MM.1S (cell line): ENCODE measurements at regions not wholly inside any gene's neighbourhood (a gene's known extent, or its start where the extent isn't known, plus 50 kb on each side); places are given as distances from the start of the nearest gene placed in this dataset.

Experiments used
- DNase-seq: peaks from one replicate; pipeline ENCODE4 v3.0.0-alpha.2; 2015
- H2AFZ ChIP-seq: fragments of 300-600 bp; sonication (generic); 2 replicates; pipeline ENCODE4 v1.6.0; 2016; ENCODE audit warnings: antibody characterized with exemption, low read length
- H3F3A ChIP-seq: fragments of 300-600 bp; sonication (generic); 2 replicates; pipeline ENCODE4 v1.6.1; 2016; ENCODE audit warnings: mild to moderate bottlenecking, antibody characterized with exemption, low read length, moderate library complexity, mixed read lengths; ENCODE audit not compliant: insufficient read depth
- H3K27ac ChIP-seq: fragments of 300-600 bp; sonication (generic); 2 replicates; pipeline ENCODE4 v1.5.1; 2016; ENCODE audit warnings: mild to moderate bottlenecking, low read length
- H3K27me3 ChIP-seq: fragments of 300-600 bp; sonication (generic); replicated peaks from 2 replicates; pipeline ENCODE4 v1.6.0; 2016; ENCODE audit warnings: low read length; ENCODE audit not compliant: insufficient read depth
- H3K36me3 ChIP-seq: fragments of 300-600 bp; sonication (generic); replicated peaks from 2 replicates; pipeline ENCODE4 v1.6.1; 2016; ENCODE audit warnings: mild to moderate bottlenecking, low read length, mixed read lengths; ENCODE audit not compliant: insufficient read depth
- H3K4me1 ChIP-seq: fragments of 300-600 bp; sonication (generic); 2 replicates; pipeline ENCODE4 v1.6.1; 2016; ENCODE audit warnings: low read length, mixed read lengths
- H3K4me2 ChIP-seq: fragments of 300-600 bp; sonication (generic); 2 replicates; pipeline ENCODE4 v1.6.0; 2016; ENCODE audit warnings: low read depth, low read length
- H3K4me3 ChIP-seq: fragments of 300-600 bp; sonication (generic); 2 replicates; pipeline ENCODE4 v1.5.1; 2016; ENCODE audit warnings: low read length, mixed read lengths
- H3K79me2 ChIP-seq: fragments of 300-600 bp; sonication (generic); 2 replicates; pipeline ENCODE4 v1.6.1; 2016; ENCODE audit warnings: mixed run types, low read length, mixed read lengths
- H3K9ac ChIP-seq: fragments of 300-600 bp; sonication (generic); 2 replicates; pipeline ENCODE4 v1.6.1; 2016; ENCODE audit warnings: low read length, mixed read lengths
- H3K9me2 ChIP-seq: fragments of 300-600 bp; sonication (generic); replicated peaks from 2 replicates; pipeline ENCODE4 v1.6.1; 2016; ENCODE audit warnings: mild to moderate bottlenecking, low read length, mixed read lengths; ENCODE audit not compliant: insufficient read depth
- H3K9me3 ChIP-seq: fragments of 300-600 bp; sonication (generic); replicated peaks from 2 replicates; pipeline ENCODE4 v1.6.1; 2016; ENCODE audit warnings: mild to moderate bottlenecking, low read length, mixed read lengths; ENCODE audit not compliant: insufficient read depth
- H4K20me1 ChIP-seq: fragments of 300-600 bp; sonication (generic); 2 replicates; pipeline ENCODE4 v1.6.1; 2016; ENCODE audit warnings: mild to moderate bottlenecking, low read length, moderate library complexity, mixed read lengths; ENCODE audit not compliant: insufficient read depth
- CTCF ChIP-seq: fragments of 300-600 bp; sonication (generic); IDR thresholded peaks from 2 replicates; pipeline ENCODE4 v1.5.1; 2016; ENCODE audit warnings: antibody characterized with exemption, low read length, mixed read lengths
- EZH2 ChIP-seq: fragments of 300-600 bp; sonication (generic); optimal IDR thresholded peaks from 2 replicates; pipeline ENCODE3; 2017; ENCODE audit warnings: low read depth, mild to moderate bottlenecking, antibody characterized with exemption, low read length, mixed read lengths
- EZH2phosphoT487 ChIP-seq: fragments of 300-600 bp; sonication (generic); IDR thresholded peaks from 2 replicates; pipeline ENCODE4 v1.6.1; 2018; ENCODE audit warnings: antibody characterized with exemption, low read length

GRCh38 chr14:59069163-59069854 lies 119.2 kb upstream of the DAAM1 start:
- Histone ChIP-seq H3K9me2 (no peaks in the 10 kb centered on the region), H3K27ac (no peak overlapping the region), H2AFZ (no peak overlapping the region), H3F3A (no peaks in the 10 kb centered on the region), H4K20me1 (no peaks in the 10 kb centered on the region), H3K27me3 (no peaks in the 10 kb centered on the region), H3K9ac (no peak overlapping the region), H3K4me1 (no peaks in the 10 kb centered on the region), H3K4me2 (no peak overlapping the region), H3K36me3 (no peaks in the 10 kb centered on the region), H3K4me3 (no peak overlapping the region), H3K79me2 (no peaks in the 10 kb centered on the region), H3K9me3 (no peaks in the 10 kb centered on the region)
- no peak for TF ChIP-seq EZH2
- no peak for TF ChIP-seq EZH2phosphoT487
- no peak for TF ChIP-seq CTCF
- no peak for DNase-seq

- Histone ChIP-seq H3K79me2 (no peaks in the 10 kb centered on the region), H3F3A (no peaks in the 10 kb centered on the region), H2AFZ (no peak overlapping the region), H3K4me2 (no peak overlapping the region), H3K27me3 (no peaks in the 10 kb centered on the region), H3K4me3 (no peak overlapping the region), H3K36me3 (no peaks in the 10 kb centered on the region), H3K9me2 (no peaks in the 10 kb centered on the region), H3K4me1 (no peaks in the 10 kb centered on the region), H3K27ac (no peak overlapping the region), H4K20me1 (no peaks in the 10 kb centered on the region), H3K9ac (no peak overlapping the region), H3K9me3 (no peaks in the 10 kb centered on the region)
- DNase-seq: no peak
- TF ChIP-seq EZH2phosphoT487 (no peak), EZH2 (no peak), CTCF (no peak)
Measured at GRCh38 chr14:59075506-59075905, 113.0 kb upstream of the DAAM1 start.

GRCh38 chr14:59081720-59082119 lies 106.7 kb upstream of the DAAM1 start:
- Histone ChIP-seq H3F3A (no peaks in the 10 kb centered on the region), H3K27me3 (no peaks in the 10 kb centered on the region), H3K36me3 (no peaks in the 10 kb centered on the region), H3K4me1 (no peaks in the 10 kb centered on the region), H3K27ac (no peak overlapping the region), H3K4me2 (no peak overlapping the region), H3K79me2 (no peaks in the 10 kb centered on the region), H3K9me2 (no peaks in the 10 kb centered on the region), H3K9ac (no peak overlapping the region), H2AFZ (no peak overlapping the region), H3K9me3 (no peaks in the 10 kb centered on the region), H4K20me1 (no peaks in the 10 kb centered on the region), H3K4me3 (no peak overlapping the region)
- no peak for DNase-seq
- TF ChIP-seq EZH2 (no peak), EZH2phosphoT487 (no peak), CTCF (no peak)
